Activated CD4-positive, alpha-beta T cell treated with anti-CD3 and anti-CD28 coated beads for 36 hours (primary cell): ENCODE measurements at regions not wholly inside any gene's neighbourhood (a gene's known extent, or its start where the extent isn't known, plus 50 kb on each side); places are given as distances from the start of the nearest gene placed in this dataset.
A peak's percentile ranks its signal among the peaks of the same experiment; 100 is the strongest.

Source experiments
- ATAC-seq: fragments of 200-7000 bp; cut with Tn5 transposase; one replicate; pipeline ENCODE4 v1.10.0; 2021; ENCODE audit warnings: mild to moderate bottlenecking, moderate library complexity
- CTCF ChIA-PET: fragments of 350-600 bp; sonication (Branson Sonifier 250); formaldehyde crosslinking; loops from one replicate; lab custom pipeline; 2021; ENCODE audit warnings: antibody characterized with exemption; lab: Charles Lee
- POLR2A ChIA-PET: fragments of 350-600 bp; sonication (Branson Sonifier 250); formaldehyde crosslinking; loops from one replicate; lab custom pipeline; 2021; ENCODE audit warnings: antibody characterized with exemption, inconsistent platforms; lab: Charles Lee
- DNase-seq: peaks from one replicate; pipeline ENCODE4 v3.0.0-alpha.2; 2020
- H3K27ac Mint-ChIP-seq: one replicate; pipeline ENCODE4 v1.8.0; 2021; ENCODE audit warnings: mixed read lengths
- H3K27me3 Mint-ChIP-seq: one replicate; pipeline ENCODE4 v1.8.0; 2021; ENCODE audit warnings: mixed read lengths
- H3K36me3 Mint-ChIP-seq: one replicate; pipeline ENCODE4 v1.8.0; 2021; ENCODE audit warnings: low read depth, mixed read lengths
- H3K4me1 Mint-ChIP-seq: one replicate; pipeline ENCODE4 v1.8.0; 2021; ENCODE audit warnings: mixed read lengths
- H3K4me3 Mint-ChIP-seq: one replicate; pipeline ENCODE4 v1.8.0; 2021; ENCODE audit warnings: mild to moderate bottlenecking, moderate library complexity, mixed read lengths
- H3K9me3 Mint-ChIP-seq: one replicate; pipeline ENCODE4 v1.8.0; 2021; ENCODE audit warnings: low read depth, mixed read lengths
- intact Hi-C, 2 experiments: fragments of 100-400 bp; cut with DNase I in 1 of 2; cut with micrococcal nuclease in 1 of 2; formaldehyde crosslinking; loops; one replicate each; pipeline versions ENCODE4 v1.14.2 to v1.15.1; 2022 to 2024; cut with DNase I, micrococcal nuclease

GRCh38 chr2:128536925-128537620 lies 218.4 kb upstream of the HS6ST1 start:
- intact Hi-C loops, result loop anchor here (2.0 to 10.0 kb wide), 3 partner anchors 64 to 212 kb away; no protein-coding TSS in a partner anchor
- Mint-ChIP-seq H3K27ac (no peak overlapping the region), H3K4me1 (peaks cover 14% of the 10 kb centered on the region), H3K9me3 (no peaks in the 10 kb centered on the region), H3K4me3 (no peak overlapping the region), H3K36me3 (no peaks in the 10 kb centered on the region), H3K27me3 (peaks cover 9% of the 10 kb centered on the region)
- DNase-seq (peak; percentile 70), ATAC-seq (peak; percentile 90)
- ChIA-PET POLR2A (no interaction called here), CTCF (interaction anchor here (0.6 kb wide), 1 partner anchor 217 kb away, joined by 4 read pairs; no protein-coding TSS in a partner anchor)

DNA sequence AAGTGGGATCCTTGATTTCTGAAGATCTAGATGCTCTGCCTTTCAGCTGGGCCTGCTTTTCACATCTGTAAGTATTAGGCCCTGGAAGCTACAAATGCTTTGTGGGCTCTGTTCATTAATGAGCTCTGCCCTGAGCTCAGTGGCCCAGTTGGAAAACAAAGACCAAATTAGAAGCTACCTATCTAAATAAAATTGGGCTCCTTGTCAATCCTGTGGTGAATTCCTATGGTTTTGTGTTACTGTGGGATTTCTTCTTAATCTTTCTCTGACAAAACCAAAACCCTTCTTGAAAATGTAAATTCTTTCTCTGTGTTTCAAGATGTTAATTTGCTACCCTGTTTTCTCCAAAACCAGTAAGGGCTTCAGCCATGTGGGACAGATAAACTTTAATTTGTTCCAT lies 219.0 kb upstream of the HS6ST1 start:
- intact Hi-C loops, result loop anchor here (2.0 to 10.0 kb wide), 3 partner anchors 65 to 213 kb away; no protein-coding TSS in a partner anchor

DNA sequence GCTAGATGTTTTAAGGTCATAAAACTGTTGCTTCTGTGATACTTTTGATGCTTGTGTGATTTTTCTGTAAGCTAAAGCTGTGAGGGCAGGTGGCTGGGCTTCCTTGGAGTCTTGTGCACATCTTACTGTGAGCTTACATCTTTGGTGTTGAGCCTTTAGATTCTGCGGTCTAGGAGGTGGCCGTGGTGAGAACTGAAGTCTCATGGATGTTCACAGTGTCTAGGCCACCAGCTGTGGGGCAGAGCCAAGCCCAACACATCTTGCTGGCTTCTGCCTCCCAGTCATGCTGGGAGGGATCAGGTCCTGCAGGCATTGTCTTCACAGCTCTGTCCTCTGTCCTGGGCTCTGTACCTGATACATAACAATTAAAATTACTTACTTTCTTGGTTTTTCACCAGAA lies 219.7 kb upstream of the HS6ST1 start:
- Mint-ChIP-seq H3K27me3 (peaks cover 9% of the 10 kb centered on the region), H3K4me3 (no peak overlapping the region), H3K4me1 (peaks cover 14% of the 10 kb centered on the region), H3K27ac (no peak overlapping the region), H3K36me3 (no peaks in the 10 kb centered on the region), H3K9me3 (no peaks in the 10 kb centered on the region)
- DNase-seq (no peak), ATAC-seq (no peak)
- intact Hi-C loops, result loop anchor here (5.0 to 10.0 kb wide), 2 partner anchors 84 to 214 kb away; no protein-coding TSS in a partner anchor
- CTCF ChIA-PET, result no interaction called here
- POLR2A ChIA-PET, result no interaction called here

More for the DNA sequence above, 219.0 kb upstream of the HS6ST1 start:
- Mint-ChIP-seq H3K36me3 (no peaks in the 10 kb centered on the region), H3K9me3 (no peaks in the 10 kb centered on the region), H3K4me3 (no peak overlapping the region), H3K27me3 (peaks cover 9% of the 10 kb centered on the region), H3K4me1 (peaks cover 14% of the 10 kb centered on the region), H3K27ac (no peak overlapping the region)
- ATAC-seq, result no peak
- DNase-seq, result no peak
- CTCF ChIA-PET, result interaction anchor here (0.6 kb wide), 1 partner anchor 217 kb away, joined by 4 read pairs; no protein-coding TSS in a partner anchor
- POLR2A ChIA-PET, result no interaction called here

DNA sequence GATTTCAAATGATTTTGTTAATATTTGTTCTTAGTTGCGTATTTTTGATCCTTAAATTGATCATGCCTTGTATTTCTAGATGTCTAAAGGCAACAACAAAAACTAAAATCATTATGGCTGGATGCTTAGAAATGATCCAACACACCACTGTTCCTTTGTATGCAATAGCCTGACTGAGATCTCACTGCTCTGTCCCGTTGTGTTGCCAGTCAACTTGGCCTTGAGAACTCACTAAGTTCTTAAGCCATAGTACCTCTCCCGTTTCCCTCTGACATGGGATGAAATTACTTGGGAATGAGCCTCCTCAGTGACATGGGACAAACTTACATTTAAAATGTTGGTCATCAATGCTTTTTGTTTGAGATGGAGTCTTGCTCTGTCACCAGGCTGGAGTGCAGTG lies 222.0 kb upstream of the HS6ST1 start:
- ATAC-seq (no peak), DNase-seq (no peak)
- Mint-ChIP-seq H3K36me3 (no peaks in the 10 kb centered on the region), H3K9me3 (no peaks in the 10 kb centered on the region), H3K4me3 (no peak overlapping the region), H3K27ac (no peak overlapping the region), H3K4me1 (peaks cover 11% of the 10 kb centered on the region), H3K27me3 (no peaks in the 10 kb centered on the region)
- POLR2A ChIA-PET, result no interaction called here
- CTCF ChIA-PET, result no interaction called here
- intact Hi-C loops, result no loop called here

GRCh38 chr2:128541448-128541847 lies 222.8 kb upstream of the HS6ST1 start:
- H3K4me3 Mint-ChIP-seq, result no peak overlapping the region
- ChIA-PET CTCF (no interaction called here), POLR2A (interaction anchor here (0.7 kb wide), 1 partner anchor 9 kb away, joined by 7 read pairs; no protein-coding TSS in a partner anchor)
- no peaks in the 10 kb centered on the region for H3K9me3 Mint-ChIP-seq
- peaks cover 7% of the 10 kb centered on the region for H3K4me1 Mint-ChIP-seq
- H3K27me3 Mint-ChIP-seq, result no peaks in the 10 kb centered on the region
- ATAC-seq (no peak), DNase-seq (no peak)
- H3K36me3 Mint-ChIP-seq, result no peaks in the 10 kb centered on the region
- intact Hi-C loops, result no loop called here
- H3K27ac Mint-ChIP-seq, result no peak overlapping the region

DNA sequence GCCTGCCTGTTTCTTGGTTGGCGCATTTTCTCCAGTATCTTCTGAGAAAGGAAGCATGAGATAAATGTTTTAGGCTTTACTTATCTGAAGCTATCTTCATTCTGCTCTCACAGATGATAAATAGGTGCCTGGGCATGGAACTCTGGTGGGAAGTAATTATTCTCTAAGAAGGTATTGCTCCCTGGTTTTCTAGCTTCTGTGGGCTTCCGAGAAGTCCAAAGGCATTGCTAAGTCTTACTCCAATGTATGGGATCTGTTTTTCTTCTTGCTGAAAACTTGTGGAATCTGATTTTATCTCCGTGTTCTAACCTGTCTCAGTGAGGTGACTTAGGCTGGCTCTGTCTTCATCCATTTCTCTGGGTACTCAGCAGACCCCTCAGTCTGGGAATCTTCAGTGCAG lies 224.4 kb upstream of the HS6ST1 start:
- Mint-ChIP-seq H3K4me1 (no peaks in the 10 kb centered on the region), H3K27ac (no peak overlapping the region), H3K4me3 (no peak overlapping the region), H3K36me3 (no peaks in the 10 kb centered on the region), H3K9me3 (no peaks in the 10 kb centered on the region), H3K27me3 (no peaks in the 10 kb centered on the region)
- ChIA-PET CTCF (interaction anchor here (1.5 kb wide), 1 partner anchor 31 kb away, joined by 3 read pairs; no protein-coding TSS in a partner anchor), POLR2A (no interaction called here)
- intact Hi-C loops, result no loop called here
- DNase-seq (no peak), ATAC-seq (no peak)

- no peaks in the 10 kb centered on the region for H3K36me3 Mint-ChIP-seq
- no peaks in the 10 kb centered on the region for H3K9me3 Mint-ChIP-seq
- ChIA-PET CTCF (interaction anchor here (1.2 to 1.5 kb wide), 2 partner anchors 8 to 31 kb away, joined by 3 read pairs; no protein-coding TSS in a partner anchor), POLR2A (no interaction called here)
- H3K4me3 Mint-ChIP-seq, result no peak overlapping the region
- H3K4me1 Mint-ChIP-seq, result no peaks in the 10 kb centered on the region
- ATAC-seq (no peak), DNase-seq (no peak)
- no peaks in the 10 kb centered on the region for H3K27me3 Mint-ChIP-seq
- intact Hi-C loops, result no loop called here
- H3K27ac Mint-ChIP-seq, result no peak overlapping the region
Measured at GRCh38 chr2:128543646-128544045, 225.0 kb upstream of the HS6ST1 start.

GRCh38 chr2:128544321-128545037 lies 225.8 kb upstream of the HS6ST1 start:
- DNase-seq, result no peak
- no peaks in the 10 kb centered on the region for H3K36me3 Mint-ChIP-seq
- H3K4me1 Mint-ChIP-seq, result no peaks in the 10 kb centered on the region
- ChIA-PET POLR2A (no interaction called here), CTCF (interaction anchor here (0.5 to 1.2 kb wide), 2 partner anchors 8 to 1589 kb away, joined by 3 read pairs; no protein-coding TSS in a partner anchor)
- no peak overlapping the region for H3K4me3 Mint-ChIP-seq
- H3K27me3 Mint-ChIP-seq, result no peaks in the 10 kb centered on the region
- ATAC-seq, result no peak
- no peaks in the 10 kb centered on the region for H3K9me3 Mint-ChIP-seq
- intact Hi-C loops, result no loop called here
- no peak overlapping the region for H3K27ac Mint-ChIP-seq

GRCh38 chr2:128545085-128545484 lies 226.4 kb upstream of the HS6ST1 start:
- Mint-ChIP-seq H3K27me3 (no peaks in the 10 kb centered on the region), H3K27ac (no peak overlapping the region), H3K4me3 (no peak overlapping the region), H3K4me1 (no peaks in the 10 kb centered on the region), H3K36me3 (no peaks in the 10 kb centered on the region), H3K9me3 (no peaks in the 10 kb centered on the region)
- ATAC-seq (no peak), DNase-seq (no peak)
- ChIA-PET POLR2A (no interaction called here), CTCF (no interaction called here)
- intact Hi-C loops, result no loop called here

- intact Hi-C loops, result no loop called here
- Mint-ChIP-seq H3K36me3 (no peaks in the 10 kb centered on the region), H3K4me1 (no peaks in the 10 kb centered on the region), H3K27ac (no peak overlapping the region), H3K9me3 (no peaks in the 10 kb centered on the region), H3K27me3 (no peaks in the 10 kb centered on the region), H3K4me3 (no peak overlapping the region)
- no peak for ATAC-seq
- POLR2A ChIA-PET, result no interaction called here
- CTCF ChIA-PET, result no interaction called here
- DNase-seq, result no peak
Measured at GRCh38 chr2:128545829-128546228, 227.2 kb upstream of the HS6ST1 start.

DNA sequence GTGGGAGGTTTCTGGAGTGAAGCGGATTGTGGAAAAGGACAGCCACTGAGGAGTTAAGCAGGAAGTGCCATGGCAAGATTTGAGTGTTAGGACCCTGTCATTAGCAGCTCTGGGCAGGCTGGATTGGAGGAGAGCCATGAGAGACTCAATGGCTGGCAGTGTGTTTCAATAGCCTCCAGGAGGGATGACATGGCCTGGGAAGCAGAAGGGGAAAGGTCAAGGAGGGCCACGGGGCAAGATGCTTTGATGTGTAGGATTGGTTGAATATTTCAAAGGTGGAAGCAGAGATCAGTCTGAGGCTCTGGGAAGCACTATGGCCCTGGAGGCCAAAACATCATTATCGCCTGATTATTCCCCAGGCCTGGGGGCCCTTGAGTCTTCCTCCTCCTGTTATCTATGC lies 229.0 kb upstream of the HS6ST1 start:
- intact Hi-C loops, result no loop called here
- no peaks in the 10 kb centered on the region for H3K4me1 Mint-ChIP-seq
- POLR2A ChIA-PET, result no interaction called here
- CTCF ChIA-PET, result no interaction called here
- H3K27me3 Mint-ChIP-seq, result no peaks in the 10 kb centered on the region
- H3K36me3 Mint-ChIP-seq, result no peaks in the 10 kb centered on the region
- no peak overlapping the region for H3K4me3 Mint-ChIP-seq
- H3K27ac Mint-ChIP-seq, result no peak overlapping the region
- H3K9me3 Mint-ChIP-seq, result no peaks in the 10 kb centered on the region
- DNase-seq (no peak), ATAC-seq (no peak)
